ENCODE measurements at regions not wholly inside any gene's neighbourhood (a gene's known extent, or its start where the extent isn't known, plus 50 kb on each side); places are given as distances from the start of the nearest gene placed in this dataset.

DNA sequence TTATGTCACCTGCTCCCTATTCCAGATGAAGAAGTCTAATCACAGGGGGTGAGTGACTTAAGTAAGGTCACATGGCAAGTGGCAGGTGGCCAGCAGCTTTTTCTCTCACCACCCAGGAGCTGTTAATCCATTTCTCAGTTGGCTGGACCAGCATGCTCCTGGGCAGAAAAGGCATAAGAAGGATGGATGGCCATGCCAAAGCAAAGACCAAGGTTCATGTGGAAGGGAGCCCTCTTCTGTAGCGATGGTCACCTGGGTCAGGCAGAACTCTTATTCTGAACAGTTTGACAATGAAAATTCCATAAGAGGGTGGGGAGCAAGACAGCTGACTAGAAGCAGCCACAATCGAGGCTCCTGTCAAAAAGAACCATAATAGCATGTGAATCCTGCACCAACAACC lies 538.1 kb downstream of the SUCLA2 start:
- Histone ChIP-seq H4K20me1 (ENCODE audit: insufficient read depth, low read length, poor library complexity, severe bottlenecking) (no peaks in the 10 kb centered on the region), H3K4me3 (ENCODE audit: low read length, poor library complexity, severe bottlenecking) (no peak overlapping the region), H3K27me3 (ENCODE audit: insufficient read depth, low read length, poor library complexity, severe bottlenecking) (no peaks in the 10 kb centered on the region), H3K9me3 (ENCODE audit: insufficient read depth, low read depth, low read length) (no peaks in the 10 kb centered on the region), H3K4me2 (ENCODE audit: low read depth, low read length, poor library complexity, severe bottlenecking) (no peak overlapping the region), H3K9me2 (replicated peaks; ENCODE audit: low read depth, low read length) (no peaks in the 10 kb centered on the region), H3K9ac (ENCODE audit: low read depth, low read length, poor library complexity, severe bottlenecking) (no peak overlapping the region), H3F3A (ENCODE audit: low read depth) (no peaks in the 10 kb centered on the region), H3K36me3 (ENCODE audit: insufficient read depth, low read length) (no peaks in the 10 kb centered on the region), H3K4me1 (ENCODE audit: insufficient read depth, low read length, poor library complexity, severe bottlenecking) (no peaks in the 10 kb centered on the region), H3K79me2 (ENCODE audit: insufficient read depth, low read length) (no peaks in the 10 kb centered on the region), H2AFZ (ENCODE audit: low read length) (no peak overlapping the region)
- TF ChIP-seq EZH2phosphoT487 (IDR thresholded peaks at IDR 0.05; ENCODE audit: borderline replicate concordance) = no peak
- TF ChIP-seq, protein P1, sequence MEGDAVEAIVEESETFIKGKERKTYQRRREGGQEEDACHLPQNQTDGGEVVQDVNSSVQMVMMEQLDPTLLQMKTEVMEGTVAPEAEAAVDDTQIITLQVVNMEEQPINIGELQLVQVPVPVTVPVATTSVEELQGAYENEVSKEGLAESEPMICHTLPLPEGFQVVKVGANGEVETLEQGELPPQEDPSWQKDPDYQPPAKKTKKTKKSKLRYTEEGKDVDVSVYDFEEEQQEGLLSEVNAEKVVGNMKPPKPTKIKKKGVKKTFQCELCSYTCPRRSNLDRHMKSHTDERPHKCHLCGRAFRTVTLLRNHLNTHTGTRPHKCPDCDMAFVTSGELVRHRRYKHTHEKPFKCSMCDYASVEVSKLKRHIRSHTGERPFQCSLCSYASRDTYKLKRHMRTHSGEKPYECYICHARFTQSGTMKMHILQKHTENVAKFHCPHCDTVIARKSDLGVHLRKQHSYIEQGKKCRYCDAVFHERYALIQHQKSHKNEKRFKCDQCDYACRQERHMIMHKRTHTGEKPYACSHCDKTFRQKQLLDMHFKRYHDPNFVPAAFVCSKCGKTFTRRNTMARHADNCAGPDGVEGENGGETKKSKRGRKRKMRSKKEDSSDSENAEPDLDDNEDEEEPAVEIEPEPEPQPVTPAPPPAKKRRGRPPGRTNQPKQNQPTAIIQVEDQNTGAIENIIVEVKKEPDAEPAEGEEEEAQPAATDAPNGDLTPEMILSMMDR (conservative IDR thresholded peaks at IDR 0.05; ENCODE audit: low read length) = no peak

DNA sequence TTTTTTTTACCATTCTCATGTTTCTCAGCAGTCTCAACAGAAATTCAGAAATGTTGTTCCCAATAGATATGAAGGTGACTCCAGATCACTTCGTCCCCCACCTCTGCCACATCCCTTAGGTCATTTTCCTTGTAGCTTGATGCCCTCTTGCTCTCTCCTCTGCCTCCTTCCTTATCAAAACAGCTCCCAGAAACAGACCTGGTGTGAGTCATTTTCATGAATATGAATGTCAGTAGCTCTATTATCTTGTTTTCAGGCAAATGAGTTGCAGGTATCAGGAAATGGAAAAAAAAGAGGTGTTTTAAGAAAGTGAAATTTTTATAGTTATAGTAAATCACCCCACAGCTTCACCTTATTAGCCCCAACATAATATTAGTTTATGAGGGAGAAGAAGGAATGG lies 539.3 kb downstream of the SUCLA2 start:
- no peaks in the 10 kb centered on the region for H3K9me3 ChIP-seq (ENCODE audit: insufficient read depth, low read depth, low read length)
- no peaks in the 10 kb centered on the region for H3K79me2 ChIP-seq (ENCODE audit: insufficient read depth, low read length)
- no peaks in the 10 kb centered on the region for H3K9me2 ChIP-seq (replicated peaks; ENCODE audit: low read depth, low read length)
- H3K4me2 ChIP-seq (ENCODE audit: low read depth, low read length, poor library complexity, severe bottlenecking) = no peak overlapping the region
- H3K9ac ChIP-seq (ENCODE audit: low read depth, low read length, poor library complexity, severe bottlenecking) = no peak overlapping the region
- no peaks in the 10 kb centered on the region for H3F3A ChIP-seq (ENCODE audit: low read depth)
- no peak overlapping the region for H3K4me3 ChIP-seq (ENCODE audit: low read length, poor library complexity, severe bottlenecking)
- no peaks in the 10 kb centered on the region for H3K36me3 ChIP-seq (ENCODE audit: insufficient read depth, low read length)
- H2AFZ ChIP-seq (ENCODE audit: low read length) = no peak overlapping the region
- TF ChIP-seq, protein P1 (conservative IDR thresholded peaks at IDR 0.05; ENCODE audit: low read length) = no peak
- no peak for TF ChIP-seq EZH2phosphoT487 (IDR thresholded peaks at IDR 0.05; ENCODE audit: borderline replicate concordance)
- no peaks in the 10 kb centered on the region for H3K4me1 ChIP-seq (ENCODE audit: insufficient read depth, low read length, poor library complexity, severe bottlenecking)
- H4K20me1 ChIP-seq (ENCODE audit: insufficient read depth, low read length, poor library complexity, severe bottlenecking) = no peaks in the 10 kb centered on the region
- H3K27me3 ChIP-seq (ENCODE audit: insufficient read depth, low read length, poor library complexity, severe bottlenecking) = no peaks in the 10 kb centered on the region

DNA sequence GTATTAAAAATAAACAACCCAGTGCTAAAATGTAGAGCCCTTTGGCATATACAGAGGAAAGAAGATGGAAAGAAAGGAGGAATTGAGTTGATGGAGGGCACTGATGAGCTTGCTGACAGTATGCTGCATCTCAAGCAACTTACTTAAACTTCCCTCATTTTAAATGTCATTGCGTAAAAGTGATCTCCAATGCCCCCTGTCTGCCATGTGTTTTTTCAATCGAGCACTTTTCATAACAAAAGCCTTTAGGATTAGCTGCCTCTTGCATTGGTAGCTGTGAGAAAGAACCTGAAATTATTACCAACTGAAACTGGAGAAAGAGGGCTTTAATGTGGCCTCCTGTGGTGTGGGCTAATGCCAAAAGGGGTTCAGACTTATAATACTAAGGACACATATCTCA lies 541.6 kb downstream of the SUCLA2 start:
- Histone ChIP-seq H3K4me3 (ENCODE audit: low read length, poor library complexity, severe bottlenecking) (no peak overlapping the region), H3K27me3 (ENCODE audit: insufficient read depth, low read length, poor library complexity, severe bottlenecking) (no peaks in the 10 kb centered on the region), H3K4me1 (ENCODE audit: insufficient read depth, low read length, poor library complexity, severe bottlenecking) (no peaks in the 10 kb centered on the region), H3K4me2 (ENCODE audit: low read depth, low read length, poor library complexity, severe bottlenecking) (no peak overlapping the region), H3F3A (ENCODE audit: low read depth) (no peaks in the 10 kb centered on the region), H3K79me2 (ENCODE audit: insufficient read depth, low read length) (no peaks in the 10 kb centered on the region), H2AFZ (ENCODE audit: low read length) (no peak overlapping the region), H3K9me3 (ENCODE audit: insufficient read depth, low read depth, low read length) (no peaks in the 10 kb centered on the region), H3K36me3 (ENCODE audit: insufficient read depth, low read length) (no peaks in the 10 kb centered on the region), H4K20me1 (ENCODE audit: insufficient read depth, low read length, poor library complexity, severe bottlenecking) (no peaks in the 10 kb centered on the region), H3K9ac (ENCODE audit: low read depth, low read length, poor library complexity, severe bottlenecking) (no peak overlapping the region), H3K9me2 (replicated peaks; ENCODE audit: low read depth, low read length) (no peaks in the 10 kb centered on the region)
- no peak for TF ChIP-seq EZH2phosphoT487 (IDR thresholded peaks at IDR 0.05; ENCODE audit: borderline replicate concordance)
- TF ChIP-seq, protein P1 (conservative IDR thresholded peaks at IDR 0.05; ENCODE audit: low read length) = peak; percentile 33

Data from Loucy (cell line).